ENCODE measurements at regions not wholly inside any gene's neighbourhood (a gene's known extent, or its start where the extent isn't known, plus 50 kb on each side); places are given as distances from the start of the nearest gene placed in this dataset.
"Not testable (repeated sequence)": the region's sequence is repeated elsewhere in the genome, so short reads cannot be mapped to it uniquely, and the experiment has no call there.

- no peak overlapping the region for H2AFZ ChIP-seq (ENCODE audit: insufficient read depth, low read length, poor library complexity)
- no peak overlapping the region for H3K4me2 ChIP-seq (ENCODE audit: low read length)
- no peak overlapping the region for H3K27ac ChIP-seq (ENCODE audit: low read depth, low read length)
- H3K9ac ChIP-seq (ENCODE audit: low read length): no peak overlapping the region
- H3K23ac ChIP-seq (ENCODE audit: low read length): no peak overlapping the region
- no peak for DNase-seq
- no peaks in the 10 kb centered on the region for H3K79me1 ChIP-seq (ENCODE audit: low read length)
- H4K12ac ChIP-seq (ENCODE audit: low read depth, low read length): no peak overlapping the region
- WGBS (ENCODE audit: extremely low coverage, insufficient coverage, insufficient read length): no CpG with 5 or more reads among the region's 1 CpG
- H3K4ac ChIP-seq (ENCODE audit: low read depth, low read length): no peak overlapping the region
- H3K14ac ChIP-seq (ENCODE audit: low read length): no peak overlapping the region
- no peaks in the 10 kb centered on the region for H3K27me3 ChIP-seq (ENCODE audit: insufficient read depth, low read length)
- H3K18ac ChIP-seq (ENCODE audit: low read length): no peak overlapping the region
- H2BK5ac ChIP-seq (ENCODE audit: low read depth, low read length, poor library complexity): no peak overlapping the region
- H3K79me2 ChIP-seq (ENCODE audit: control insufficient read depth, insufficient read depth, low read length, poor library complexity): no peaks in the 10 kb centered on the region
- no peak overlapping the region for H2BK12ac ChIP-seq (ENCODE audit: low read length)
- no peak overlapping the region for H2BK120ac ChIP-seq (ENCODE audit: insufficient read depth, low read length, poor library complexity)
- H4K8ac ChIP-seq (ENCODE audit: low read depth, low read length): no peak overlapping the region
- no peak overlapping the region for H4K91ac ChIP-seq (ENCODE audit: low read depth, low read length)
- H2AK5ac ChIP-seq (ENCODE audit: low read length): no peak overlapping the region
- no peaks in the 10 kb centered on the region for H3K36me3 ChIP-seq (ENCODE audit: control insufficient read depth in 1 of 2, insufficient read depth in 2 of 2, low read length in 2 of 2)
- no peak overlapping the region for H3K4me3 ChIP-seq (ENCODE audit: low read depth, low read length)
- peaks cover 5% of the 10 kb centered on the region for H3K9me3 ChIP-seq (ENCODE audit: insufficient read depth, low read depth, low read length)
- H3K4me1 ChIP-seq (ENCODE audit: control insufficient read depth in 1 of 2, insufficient read depth in 2 of 2, low read length in 2 of 2): no peaks in the 10 kb centered on the region
Measured at GRCh38 chrX:43448688-43449087, 207.4 kb upstream of the MAOA start.

GRCh38 chrX:43450355-43450754, 205.7 kb upstream of the MAOA start:
- no peak overlapping the region for H3K23ac ChIP-seq (ENCODE audit: low read length)
- H3K9ac ChIP-seq (ENCODE audit: low read length): no peak overlapping the region
- no peak overlapping the region for H2AK5ac ChIP-seq (ENCODE audit: low read length)
- H3K27me3 ChIP-seq (ENCODE audit: insufficient read depth, low read length): no peaks in the 10 kb centered on the region
- H3K4me3 ChIP-seq (ENCODE audit: low read depth, low read length): no peak overlapping the region
- H4K91ac ChIP-seq (ENCODE audit: low read depth, low read length): no peak overlapping the region
- H2AFZ ChIP-seq (ENCODE audit: insufficient read depth, low read length, poor library complexity): no peak overlapping the region
- H3K79me1 ChIP-seq (ENCODE audit: low read length): no peaks in the 10 kb centered on the region
- H3K9me3 ChIP-seq (ENCODE audit: insufficient read depth, low read depth, low read length): peaks cover 5% of the 10 kb centered on the region
- WGBS (ENCODE audit: extremely low coverage, insufficient coverage, insufficient read length): no CpG with 5 or more reads among the region's 4 CpGs
- no peak overlapping the region for H4K12ac ChIP-seq (ENCODE audit: low read depth, low read length)
- H3K4me1 ChIP-seq (ENCODE audit: control insufficient read depth in 1 of 2, insufficient read depth in 2 of 2, low read length in 2 of 2): no peaks in the 10 kb centered on the region
- no peak overlapping the region for H4K8ac ChIP-seq (ENCODE audit: low read depth, low read length)
- no peak for DNase-seq
- no peak overlapping the region for H3K18ac ChIP-seq (ENCODE audit: low read length)
- H3K79me2 ChIP-seq (ENCODE audit: control insufficient read depth, insufficient read depth, low read length, poor library complexity): no peaks in the 10 kb centered on the region
- no peak overlapping the region for H3K4me2 ChIP-seq (ENCODE audit: low read length)
- no peaks in the 10 kb centered on the region for H3K36me3 ChIP-seq (ENCODE audit: control insufficient read depth in 1 of 2, insufficient read depth in 2 of 2, low read length in 2 of 2)
- no peak overlapping the region for H3K4ac ChIP-seq (ENCODE audit: low read depth, low read length)
- no peak overlapping the region for H3K27ac ChIP-seq (ENCODE audit: low read depth, low read length)
- H2BK120ac ChIP-seq (ENCODE audit: insufficient read depth, low read length, poor library complexity): no peak overlapping the region
- H2BK5ac ChIP-seq (ENCODE audit: low read depth, low read length, poor library complexity): no peak overlapping the region
- no peak overlapping the region for H2BK12ac ChIP-seq (ENCODE audit: low read length)
- H3K14ac ChIP-seq (ENCODE audit: low read length): no peak overlapping the region

- not testable (repeated sequence) for H2BK120ac ChIP-seq (ENCODE audit: insufficient read depth, low read length, poor library complexity); H3K4me1 ChIP-seq (ENCODE audit: control insufficient read depth in 1 of 2, insufficient read depth in 2 of 2, low read length in 2 of 2); H4K91ac ChIP-seq (ENCODE audit: low read depth, low read length); H3K9ac ChIP-seq (ENCODE audit: low read length); H3K14ac ChIP-seq (ENCODE audit: low read length); H4K12ac ChIP-seq (ENCODE audit: low read depth, low read length); H4K8ac ChIP-seq (ENCODE audit: low read depth, low read length); H2BK12ac ChIP-seq (ENCODE audit: low read length); H3K4me2 ChIP-seq (ENCODE audit: low read length); H3K23ac ChIP-seq (ENCODE audit: low read length); H3K79me1 ChIP-seq (ENCODE audit: low read length); H3K4ac ChIP-seq (ENCODE audit: low read depth, low read length); H2BK5ac ChIP-seq (ENCODE audit: low read depth, low read length, poor library complexity); H3K79me2 ChIP-seq (ENCODE audit: control insufficient read depth, insufficient read depth, low read length, poor library complexity); H3K18ac ChIP-seq (ENCODE audit: low read length); H3K4me3 ChIP-seq (ENCODE audit: low read depth, low read length); H3K36me3 ChIP-seq (ENCODE audit: control insufficient read depth in 1 of 2, insufficient read depth in 2 of 2, low read length in 2 of 2); H3K27ac ChIP-seq (ENCODE audit: low read depth, low read length); H2AK5ac ChIP-seq (ENCODE audit: low read length); H3K9me3 ChIP-seq (ENCODE audit: insufficient read depth, low read depth, low read length); H3K27me3 ChIP-seq (ENCODE audit: insufficient read depth, low read length); H2AFZ ChIP-seq (ENCODE audit: insufficient read depth, low read length, poor library complexity)
- peak; percentile 11 to 40 for DNase-seq
- WGBS (ENCODE audit: extremely low coverage, insufficient coverage, insufficient read length): no CpG with 5 or more reads among the region's 4 CpGs
Measured at GRCh38 chrX:43451976-43452686, 204.0 kb upstream of the MAOA start.

GRCh38 chrX:43456063-43456462, 200.0 kb upstream of the MAOA start:
- Histone ChIP-seq H3K9ac (ENCODE audit: low read length) (no peak overlapping the region), H3K79me1 (ENCODE audit: low read length) (no peaks in the 10 kb centered on the region), H4K91ac (ENCODE audit: low read depth, low read length) (no peak overlapping the region), H3K27ac (ENCODE audit: low read depth, low read length) (no peak overlapping the region), H2BK12ac (ENCODE audit: low read length) (no peak overlapping the region), H3K4me1 (ENCODE audit: control insufficient read depth in 1 of 2, insufficient read depth in 2 of 2, low read length in 2 of 2) (no peaks in the 10 kb centered on the region), H3K4ac (ENCODE audit: low read depth, low read length) (no peak overlapping the region), H3K23ac (ENCODE audit: low read length) (no peak overlapping the region), H3K18ac (ENCODE audit: low read length) (no peak overlapping the region), H3K4me3 (ENCODE audit: low read depth, low read length) (no peak overlapping the region), H2BK5ac (ENCODE audit: low read depth, low read length, poor library complexity) (no peak overlapping the region), H2AK5ac (ENCODE audit: low read length) (no peak overlapping the region), H2AFZ (ENCODE audit: insufficient read depth, low read length, poor library complexity) (no peak overlapping the region), H3K14ac (ENCODE audit: low read length) (no peak overlapping the region), H2BK120ac (ENCODE audit: insufficient read depth, low read length, poor library complexity) (no peak overlapping the region), H4K12ac (ENCODE audit: low read depth, low read length) (no peak overlapping the region), H3K79me2 (ENCODE audit: control insufficient read depth, insufficient read depth, low read length, poor library complexity) (no peaks in the 10 kb centered on the region), H3K36me3 (ENCODE audit: control insufficient read depth in 1 of 2, insufficient read depth in 2 of 2, low read length in 2 of 2) (no peaks in the 10 kb centered on the region), H4K8ac (ENCODE audit: low read depth, low read length) (no peak overlapping the region), H3K9me3 (ENCODE audit: insufficient read depth, low read depth, low read length) (peaks cover 5% of the 10 kb centered on the region), H3K27me3 (ENCODE audit: insufficient read depth, low read length) (no peaks in the 10 kb centered on the region), H3K4me2 (ENCODE audit: low read length) (no peak overlapping the region)
- no peak for DNase-seq
- no CpG with 5 or more reads among the region's 3 CpGs for WGBS (ENCODE audit: extremely low coverage, insufficient coverage, insufficient read length)

Measured in trophoblast cell (in vitro differentiated cells and primary cell).